CD14-positive monocyte (primary cell): ENCODE measurements at regions not wholly inside any gene's neighbourhood (a gene's known extent, or its start where the extent isn't known, plus 50 kb on each side); places are given as distances from the start of the nearest gene placed in this dataset.

Experiments used
- DNase-seq, 3 donors: peaks; one replicate each; pipeline ENCODE4 v3.0.0-alpha.2; 2011 to 2022
- H2AFZ ChIP-seq: 2 replicates; pipeline ENCODE4 v1.6.0; 2012; ENCODE audit warnings: mild to moderate bottlenecking, low read depth, low read length, inconsistent platforms; ENCODE audit not compliant: insufficient read depth, poor library complexity, severe bottlenecking
- H3K27ac ChIP-seq, 2 donors: 1 replicate in 1 of 2; 2 replicates in 1 of 2; pipeline ENCODE4 v1.5.1; 2012 to 2013; ENCODE audit warnings: low read length in 2 of 2, control low read depth in 1 of 2, inconsistent platforms in 1 of 2, low read depth in 1 of 2, mild to moderate bottlenecking in 1 of 2
- H3K27me3 ChIP-seq, 2 donors: one replicate each; pipeline versions ENCODE4 v1.6.0 to v1.6.1; 2011 to 2013; ENCODE audit warnings: low read length in 2 of 2; ENCODE audit not compliant: control insufficient read depth in 2 of 2, insufficient read depth in 2 of 2
- H3K36me3 ChIP-seq, 2 donors: replicated peaks in 1 of 2; 1 replicate in 1 of 2; 2 replicates in 1 of 2; pipeline versions ENCODE4 v1.5.1 to v1.6.1; 2012 to 2013; ENCODE audit warnings: low read length in 2 of 2, control low read depth in 1 of 2, inconsistent platforms in 1 of 2, mild to moderate bottlenecking in 1 of 2; ENCODE audit not compliant: insufficient read depth in 2 of 2, control insufficient read depth in 1 of 2
- H3K4me1 ChIP-seq, 2 donors: 1 replicate in 1 of 2; 2 replicates in 1 of 2; pipeline versions ENCODE4 v1.5.1 to v1.6.1; 2012 to 2013; ENCODE audit warnings: low read length in 2 of 2, control low read depth in 1 of 2, inconsistent platforms in 1 of 2, mild to moderate bottlenecking in 1 of 2, moderate library complexity in 1 of 2; ENCODE audit not compliant: insufficient read depth in 2 of 2, control insufficient read depth in 1 of 2
- H3K4me2 ChIP-seq: replicated peaks from 2 replicates; pipeline ENCODE3; 2012; ENCODE audit warnings: low read length, moderate library complexity, mild to moderate bottlenecking; ENCODE audit not compliant: poor library complexity, severe bottlenecking; ENCODE audit errors: extremely low read depth
- H3K4me3 ChIP-seq, 3 experiments: fragments of 200-600 bp in 1 of 3; sonication (generic) in 1 of 3; replicated peaks in 1 of 3; 1 replicate in 2 of 3; 2 replicates in 1 of 3; pipeline ENCODE4 v1.5.1; 2011 to 2013; ENCODE audit warnings: low read length in 3 of 3, mild to moderate bottlenecking in 3 of 3, control low read depth in 2 of 3, low read depth in 2 of 3, inconsistent platforms in 1 of 3, moderate library complexity in 1 of 3
- H3K79me2 ChIP-seq: 2 replicates; pipeline ENCODE4 v1.6.0; 2012; ENCODE audit warnings: mild to moderate bottlenecking, control low read depth, inconsistent platforms, low read length, moderate library complexity; ENCODE audit not compliant: insufficient read depth
- H3K9ac ChIP-seq: 2 replicates; pipeline ENCODE4 v1.6.0; 2017; ENCODE audit warnings: low read length, mild to moderate bottlenecking; ENCODE audit not compliant: insufficient read depth, poor library complexity, severe bottlenecking
- H3K9me3 ChIP-seq, 2 donors: replicated peaks in 1 of 2; 1 replicate in 1 of 2; 2 replicates in 1 of 2; pipeline versions ENCODE4 v1.5.1 to v1.6.1; 2012 to 2013; ENCODE audit warnings: low read length in 2 of 2, control low read depth in 1 of 2; ENCODE audit not compliant: control insufficient read depth in 1 of 2, insufficient read depth in 1 of 2
- H4K20me1 ChIP-seq: 2 replicates; pipeline ENCODE4 v1.6.0; 2012; ENCODE audit warnings: mild to moderate bottlenecking, low read length, control low read depth, moderate library complexity; ENCODE audit not compliant: insufficient read depth
- H3K27ac Mint-ChIP-seq, 7 donors: one replicate each; pipeline ENCODE4 v1.8.0; 2020; ENCODE audit warnings: mild to moderate bottlenecking in 7 of 7, mixed read lengths in 7 of 7, moderate library complexity in 6 of 7, inconsistent platforms in 2 of 7
- H3K27me3 Mint-ChIP-seq, 3 donors: one replicate each; pipeline ENCODE4 v1.8.0; 2021 to 2022; ENCODE audit warnings: low read depth in 3 of 3, mild to moderate bottlenecking in 3 of 3, mixed read lengths in 3 of 3, moderate library complexity in 3 of 3, inconsistent platforms in 1 of 3
- H3K36me3 Mint-ChIP-seq, 2 donors: one replicate each; pipeline ENCODE4 v1.8.0; 2020; ENCODE audit warnings: mixed read lengths in 2 of 2, inconsistent platforms in 1 of 2, mild to moderate bottlenecking in 1 of 2
- H3K4me1 Mint-ChIP-seq: one replicate; pipeline ENCODE4 v1.8.0; 2020; ENCODE audit warnings: mild to moderate bottlenecking, mixed read lengths
- H3K4me3 Mint-ChIP-seq, 2 donors: one replicate each; pipeline ENCODE4 v1.8.0; 2020; ENCODE audit warnings: mild to moderate bottlenecking in 2 of 2, mixed read lengths in 2 of 2, moderate library complexity in 1 of 2
- H3K9me3 Mint-ChIP-seq, 7 donors: one replicate each; pipeline ENCODE4 v1.8.0; 2020 to 2022; ENCODE audit warnings: mixed read lengths in 7 of 7, mild to moderate bottlenecking in 6 of 7, moderate library complexity in 6 of 7, inconsistent platforms in 2 of 7
- WGBS: methylation state at CpG from one replicate; pipeline ENCODE4 v1.1.5; 2013; ENCODE audit warnings: missing lambda C conversion rate; ENCODE audit not compliant: insufficient coverage; 5-methylcytosine and 5-hydroxymethylcytosine counted together
- intact Hi-C, 2 donors: fragments of 100-400 bp; cut with micrococcal nuclease; formaldehyde crosslinking; loops; one replicate each; pipeline versions ENCODE4 v1.15.0 to v1.15.1; 2023
- TF ChIP-seq, protein P1 (sequence below): fragments of 200-600 bp; IDR thresholded peaks from one replicate; pipeline ENCODE4 v1.8.0; 2022; ENCODE audit warnings: antibody characterized with exemption, mild to moderate bottlenecking

DNA sequence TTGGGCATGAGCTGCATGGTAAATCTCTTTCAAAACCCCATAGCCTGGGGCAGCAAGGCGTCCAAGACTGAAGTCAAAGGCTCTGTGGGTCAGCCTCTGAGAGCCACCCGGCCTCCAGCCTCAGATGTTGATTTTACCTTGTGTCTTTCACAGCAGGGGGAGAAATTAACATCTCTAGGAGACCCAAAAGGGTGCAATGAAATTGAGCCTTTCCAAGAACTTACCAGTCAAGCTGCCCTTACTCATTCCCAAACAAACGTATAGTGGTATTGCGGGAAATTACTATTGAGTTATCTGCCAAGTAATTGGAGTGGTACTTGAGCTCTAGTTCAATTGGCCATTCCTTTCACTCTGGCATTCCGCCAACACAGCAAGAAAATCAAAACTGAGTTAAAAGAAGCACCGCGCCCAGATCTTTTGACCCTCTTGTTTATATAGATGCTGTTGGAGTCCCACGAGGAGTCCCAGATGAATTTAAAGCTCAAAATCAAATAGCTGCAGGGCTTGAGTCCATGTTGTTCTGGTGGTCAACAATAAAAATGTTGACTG lies 380.7 kb upstream of the SYT1 start:
- Histone ChIP-seq H3K9me3 (peaks cover 0 to 9% of the 10 kb centered on the region in 2 donors), H3K27me3 (no peaks in the 10 kb centered on the region), H3K27ac (no peak overlapping the region), H3K4me3 (no peak overlapping the region), H4K20me1 (no peaks in the 10 kb centered on the region), H2AFZ (no peak overlapping the region), H3K36me3 (no peaks in the 10 kb centered on the region), H3K4me2 (no peak overlapping the region), H3K4me1 (no peaks in the 10 kb centered on the region), H3K9ac (no peak overlapping the region), H3K79me2 (no peaks in the 10 kb centered on the region)
- no peak for DNase-seq
- 100% methylated on average over 1 of the region's 8 CpGs for WGBS
- peaks cover 2 to 14% (median 5%) of the 10 kb centered on the region in 7 donors for H3K9me3 Mint-ChIP-seq
- no peaks in the 10 kb centered on the region for H3K4me1 Mint-ChIP-seq
- intact Hi-C loops, result no loop called here
- TF ChIP-seq, protein P1, sequence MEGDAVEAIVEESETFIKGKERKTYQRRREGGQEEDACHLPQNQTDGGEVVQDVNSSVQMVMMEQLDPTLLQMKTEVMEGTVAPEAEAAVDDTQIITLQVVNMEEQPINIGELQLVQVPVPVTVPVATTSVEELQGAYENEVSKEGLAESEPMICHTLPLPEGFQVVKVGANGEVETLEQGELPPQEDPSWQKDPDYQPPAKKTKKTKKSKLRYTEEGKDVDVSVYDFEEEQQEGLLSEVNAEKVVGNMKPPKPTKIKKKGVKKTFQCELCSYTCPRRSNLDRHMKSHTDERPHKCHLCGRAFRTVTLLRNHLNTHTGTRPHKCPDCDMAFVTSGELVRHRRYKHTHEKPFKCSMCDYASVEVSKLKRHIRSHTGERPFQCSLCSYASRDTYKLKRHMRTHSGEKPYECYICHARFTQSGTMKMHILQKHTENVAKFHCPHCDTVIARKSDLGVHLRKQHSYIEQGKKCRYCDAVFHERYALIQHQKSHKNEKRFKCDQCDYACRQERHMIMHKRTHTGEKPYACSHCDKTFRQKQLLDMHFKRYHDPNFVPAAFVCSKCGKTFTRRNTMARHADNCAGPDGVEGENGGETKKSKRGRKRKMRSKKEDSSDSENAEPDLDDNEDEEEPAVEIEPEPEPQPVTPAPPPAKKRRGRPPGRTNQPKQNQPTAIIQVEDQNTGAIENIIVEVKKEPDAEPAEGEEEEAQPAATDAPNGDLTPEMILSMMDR, result no peak
- no peaks in the 10 kb centered on the region for H3K36me3 Mint-ChIP-seq
- no peak overlapping the region for H3K4me3 Mint-ChIP-seq
- H3K27ac Mint-ChIP-seq, result no peak overlapping the region
- no peaks in the 10 kb centered on the region for H3K27me3 Mint-ChIP-seq

DNA sequence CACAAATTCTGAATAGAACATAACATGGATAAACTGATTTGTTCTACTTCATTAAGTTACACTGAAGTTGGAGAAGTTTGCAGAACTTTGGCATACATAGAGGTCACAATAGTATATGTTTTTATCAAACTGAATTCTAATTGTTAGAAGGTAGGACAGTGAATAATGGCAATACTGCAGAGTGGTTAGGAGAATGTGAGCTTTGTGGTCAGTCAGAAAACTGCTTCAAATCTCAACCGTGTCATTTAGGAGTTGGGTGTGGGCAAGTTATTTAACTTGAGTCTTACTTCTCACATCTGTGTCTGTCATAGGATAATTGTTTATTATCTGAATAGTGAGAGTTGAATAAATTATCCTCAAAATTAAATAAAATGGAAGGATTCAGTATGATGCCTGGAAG lies 374.6 kb upstream of the SYT1 start:
- Histone ChIP-seq H3K4me3 (no peak overlapping the region), H3K4me2 (no peak overlapping the region), H3K4me1 (no peaks in the 10 kb centered on the region), H2AFZ (no peak overlapping the region), H3K27ac (no peak overlapping the region), H4K20me1 (no peaks in the 10 kb centered on the region), H3K9ac (no peak overlapping the region), H3K36me3 (no peaks in the 10 kb centered on the region), H3K79me2 (no peaks in the 10 kb centered on the region), H3K27me3 (no peaks in the 10 kb centered on the region), H3K9me3 (peaks cover 0 to 1% of the 10 kb centered on the region in 2 donors)
- no peaks in the 10 kb centered on the region for H3K4me1 Mint-ChIP-seq
- peaks cover 0 to 2% (median 0%) of the 10 kb centered on the region in 3 donors for H3K27me3 Mint-ChIP-seq
- no peak for DNase-seq
- H3K36me3 Mint-ChIP-seq, result no peaks in the 10 kb centered on the region
- no peak overlapping the region for H3K27ac Mint-ChIP-seq
- no peak overlapping the region for H3K4me3 Mint-ChIP-seq
- no CpG with 5 or more reads among the region's 1 CpG for WGBS
- peaks cover 0 to 7% (median 4%) of the 10 kb centered on the region in 7 donors for H3K9me3 Mint-ChIP-seq
- TF ChIP-seq, protein P1, result no peak
- intact Hi-C loops, result no loop called here
